T-helper 1 cell (primary cell): ENCODE measurements at regions not wholly inside any gene's neighbourhood (a gene's known extent, or its start where the extent isn't known, plus 50 kb on each side); places are given as distances from the start of the nearest gene placed in this dataset.

Source experiments
- DNase-seq, 5 donors: peaks; one replicate each; pipeline ENCODE4 v3.0.0-alpha.2; 2012 to 2020

DNA sequence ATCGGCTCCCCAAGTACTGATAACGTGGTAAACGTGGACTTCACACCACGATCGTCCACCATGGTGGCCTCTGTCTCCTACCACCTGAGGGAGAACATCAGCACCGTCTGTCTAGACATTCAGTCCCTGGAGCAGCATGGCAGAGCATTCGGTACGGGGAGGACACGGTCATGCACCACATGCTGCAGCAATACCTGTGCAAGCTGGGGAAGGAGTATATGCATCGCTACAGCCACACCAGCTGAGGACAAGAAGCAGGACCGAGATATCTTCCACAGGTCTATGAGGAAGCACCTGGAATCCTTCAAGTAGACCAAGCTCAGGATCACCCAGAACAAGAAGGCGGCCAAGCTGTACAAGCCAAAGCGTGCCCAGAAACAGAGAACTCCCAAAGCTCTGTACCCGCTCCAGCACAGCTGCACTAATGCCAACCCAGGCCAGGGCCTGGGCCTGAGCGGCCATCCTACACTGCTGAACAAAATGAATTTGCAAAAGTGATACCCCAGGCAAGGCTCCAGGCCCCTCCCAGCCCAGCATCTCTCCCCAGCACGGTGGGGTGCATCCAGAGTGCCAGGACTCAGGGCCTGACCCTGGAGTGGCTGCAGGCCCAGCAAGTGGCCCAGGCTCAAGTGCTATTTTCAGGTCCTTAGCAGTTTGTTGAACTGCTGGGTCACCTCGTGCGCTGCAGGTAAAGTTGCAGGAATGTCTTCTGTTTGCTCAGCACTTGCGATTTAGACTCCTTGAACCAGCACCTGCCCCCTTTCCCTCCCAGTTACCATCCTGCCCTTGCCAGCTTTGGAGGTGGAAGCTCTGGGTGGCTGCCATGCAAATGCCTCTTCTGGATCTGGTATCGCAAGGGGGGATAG lies 119.3 kb upstream of the SERPIND1 start:
- no peak for DNase-seq

GRCh38 chr22:20655623-20656022 lies 118.3 kb upstream of the SERPIND1 start:
- DNase-seq: no peak

DNA sequence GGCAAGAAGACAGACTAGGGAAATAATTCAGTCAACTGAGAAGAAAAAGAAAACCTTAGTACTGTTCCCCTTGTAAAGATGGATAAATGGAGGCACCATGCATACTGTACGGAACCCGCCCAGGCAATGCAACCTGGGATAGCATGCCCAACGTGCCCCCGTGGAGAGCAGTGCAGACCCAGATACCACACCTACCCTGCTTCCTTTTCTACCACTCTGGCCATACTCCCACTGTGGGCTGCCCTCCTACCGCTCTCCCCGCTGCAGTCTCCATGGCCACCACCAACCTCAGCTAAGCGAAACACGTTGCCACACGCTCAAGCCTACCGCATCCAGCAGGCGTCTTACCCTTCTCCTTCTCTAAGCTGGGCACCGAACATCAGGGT lies 117.4 kb upstream of the SERPIND1 start:
- no peak for DNase-seq

DNA sequence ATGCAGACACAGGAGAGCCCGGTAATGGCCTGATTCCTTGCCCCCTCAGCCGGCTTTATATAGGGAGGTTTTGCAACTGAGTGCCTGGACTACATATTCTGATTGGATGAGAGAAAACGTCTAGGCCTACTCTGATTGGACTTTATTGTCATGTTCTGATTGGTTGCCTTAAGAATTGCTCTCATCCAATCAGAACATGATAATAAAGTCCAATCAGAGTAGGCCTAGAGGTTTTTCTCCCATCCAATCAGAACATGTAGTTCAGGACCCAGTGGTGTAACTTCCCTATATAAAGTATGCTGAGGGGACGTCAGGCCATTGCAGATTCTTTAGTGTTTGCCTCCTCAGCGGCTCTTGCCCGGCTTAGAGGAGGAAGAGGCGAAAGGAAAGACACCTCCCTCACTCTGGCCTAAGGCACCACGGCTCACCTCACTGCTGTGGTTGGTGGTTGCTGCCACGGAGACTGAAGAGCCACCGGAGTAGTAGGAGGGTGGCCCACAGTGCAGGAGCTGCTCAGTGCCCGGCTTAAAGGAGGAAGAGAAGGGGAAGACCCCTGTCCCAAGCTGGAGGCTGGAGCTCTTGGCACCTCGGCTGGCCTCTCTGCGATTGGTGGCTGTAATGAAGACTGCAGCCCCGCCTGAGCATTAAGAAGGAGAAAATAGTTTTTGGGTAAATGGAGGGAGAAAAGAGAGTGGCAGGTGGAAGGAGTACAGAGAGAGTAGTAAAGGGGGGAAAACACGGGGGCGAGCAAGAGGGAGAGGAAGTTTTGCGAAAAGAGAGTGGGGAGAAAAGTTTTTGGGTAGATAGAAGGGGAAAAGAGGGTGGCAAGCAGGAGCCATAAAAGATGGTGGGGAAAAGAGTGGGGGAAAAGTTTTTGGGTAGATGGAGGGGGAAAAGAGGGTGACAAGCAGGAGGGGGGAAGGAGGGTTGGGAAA lies 116.7 kb upstream of the SERPIND1 start:
- no peak for DNase-seq
